ENCODE measurements at regions not wholly inside any gene's neighbourhood (a gene's known extent, or its start where the extent isn't known, plus 50 kb on each side); places are given as distances from the start of the nearest gene placed in this dataset.

- TF ChIP-seq BCL11A (IDR thresholded peaks at IDR 0.05; ENCODE audit: low read depth in 2 of 2, low read length in 2 of 2) (no peak), SIRT6 (IDR thresholded peaks at IDR 0.05; ENCODE audit: low read length) (no peak), EP300 (IDR thresholded peaks at IDR 0.05; ENCODE audit: borderline replicate concordance in 1 of 2, low read depth in 2 of 2, low read length in 2 of 2) (no peak), TBP (IDR thresholded peaks at IDR 0.05; ENCODE audit: low read depth, low read length) (no peak), GTF2F1 (IDR thresholded peaks at IDR 0.05; ENCODE audit: borderline replicate concordance, low read depth, low read length) (no peak)
These were observed 136.5 kb upstream of the SERPINE2 start (continued) for GRCh38 chr2:224175538-224175937.
